GM13977 (cell line): ENCODE measurements at regions not wholly inside any gene's neighbourhood (a gene's known extent, or its start where the extent isn't known, plus 50 kb on each side); places are given as distances from the start of the nearest gene placed in this dataset.

Experiments used
- DNase-seq: peaks from one replicate; pipeline ENCODE4 v3.0.0; 2012; ENCODE audit warnings: low spot score
- CTCF ChIP-seq: IDR thresholded peaks from 2 replicates; pipeline ENCODE4 v1.5.1; 2012; ENCODE audit warnings: mild to moderate bottlenecking, control low read depth; ENCODE audit not compliant: insufficient read depth; ENCODE audit errors: extremely low read depth, missing control alignments
- in situ Hi-C: fragments of 300-500 bp; cut with MboI; formaldehyde crosslinking; loops from one replicate; pipeline ENCODE4 v1.12.0; 2022; ENCODE audit warnings: low sequenced_read_pairs, low pct_unique_long_range_greater_than_20kb, mixed read lengths, inconsistent platforms; ENCODE audit not compliant: unreplicated experiment

GRCh38 chr5:157994906-157995519 lies 136.1 kb upstream of the CLINT1 start:
- DNase-seq: peak; percentile 54
- in situ Hi-C loops: no loop called here
- peak; percentile 71 for TF ChIP-seq CTCF

DNA sequence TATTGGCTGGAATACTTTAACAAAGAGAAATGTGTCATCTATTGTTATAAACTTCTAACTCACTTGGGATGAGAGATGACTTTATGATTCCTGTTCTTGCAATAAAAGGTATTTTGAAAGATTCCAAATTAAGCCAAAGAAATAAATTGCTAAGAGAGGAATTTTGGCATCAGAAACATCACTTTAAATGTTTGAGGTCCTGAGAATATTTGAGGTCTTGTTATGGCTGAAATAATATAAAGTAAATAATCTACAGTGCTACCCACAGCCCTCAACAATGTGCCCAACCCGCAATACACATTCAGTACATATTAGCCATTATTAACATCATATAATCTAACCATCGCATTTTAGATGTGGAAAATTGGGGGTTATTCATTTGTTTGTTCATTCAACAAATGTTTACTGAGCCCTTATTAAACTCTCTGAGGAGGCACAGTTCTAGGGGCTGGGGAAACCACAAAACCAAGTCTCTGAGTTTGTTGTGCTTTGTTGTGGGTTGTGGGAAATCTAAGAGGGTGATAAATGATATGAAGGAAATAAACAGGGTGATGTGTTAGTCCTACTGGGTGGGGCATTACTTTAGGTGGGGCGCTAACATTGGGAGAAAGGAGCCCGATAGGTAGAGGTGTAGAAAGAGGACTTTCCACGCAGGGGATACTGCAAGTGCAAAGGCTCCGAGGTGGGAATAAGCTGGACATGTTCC lies 135.2 kb upstream of the CLINT1 start:
- in situ Hi-C loops: no loop called here
- no peak for DNase-seq
- no peak for TF ChIP-seq CTCF

- no peak for TF ChIP-seq CTCF
- DNase-seq: no peak
- in situ Hi-C loops: no loop called here
Measured at GRCh38 chr5:157993201-157993600, 134.3 kb upstream of the CLINT1 start.

- in situ Hi-C loops: no loop called here
- TF ChIP-seq CTCF: no peak
- no peak for DNase-seq
Measured at GRCh38 chr5:157990583-157991181, 131.7 kb upstream of the CLINT1 start.

- DNase-seq: no peak
- TF ChIP-seq CTCF: no peak
- in situ Hi-C loops: no loop called here
Measured at GRCh38 chr5:157989296-157989695, 130.4 kb upstream of the CLINT1 start.

- TF ChIP-seq CTCF: no peak
- in situ Hi-C loops: no loop called here
- no peak for DNase-seq
Measured at GRCh38 chr5:157987259-157987658, 128.3 kb upstream of the CLINT1 start.
